ENCODE measurements at regions not wholly inside any gene's neighbourhood (a gene's known extent, or its start where the extent isn't known, plus 50 kb on each side); places are given as distances from the start of the nearest gene placed in this dataset.

DNA sequence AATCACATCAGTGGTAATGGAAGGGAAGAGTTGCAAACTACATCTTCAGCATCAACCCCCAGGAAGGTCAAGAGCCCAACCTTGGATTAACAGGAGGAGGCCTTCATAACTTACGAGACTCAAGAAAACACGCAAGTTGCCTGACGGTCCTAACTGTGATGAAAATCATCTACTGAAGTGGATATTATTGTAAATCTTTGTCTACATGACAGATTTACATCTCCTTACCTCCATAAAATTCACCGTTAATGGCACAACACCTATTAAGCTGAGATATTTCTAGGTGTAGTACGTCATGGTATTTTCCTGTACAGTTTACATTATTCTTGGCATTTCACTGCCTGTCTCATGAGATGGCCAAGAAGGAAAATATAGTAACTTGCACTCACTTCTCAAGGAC lies 332.0 kb downstream of the NSUN3 start:
- no peak for TF ChIP-seq POLR2A (IDR thresholded peaks at IDR 0.05)
- no peak for TF ChIP-seq POLR2AphosphoS5 (IDR thresholded peaks at IDR 0.05)
- no peak for TF ChIP-seq CTCF (IDR thresholded peaks at IDR 0.05)
- no peak for TF ChIP-seq EP300 (IDR thresholded peaks at IDR 0.05; ENCODE audit: low read depth)

Data from transverse colon (tissue), 4 donors.